ENCODE measurements at regions not wholly inside any gene's neighbourhood (a gene's known extent, or its start where the extent isn't known, plus 50 kb on each side); places are given as distances from the start of the nearest gene placed in this dataset.

GRCh38 chr3:18965781-18966180 lies 182.5 kb upstream of the KCNH8 start:
- Histone ChIP-seq H2AFZ (ENCODE audit: low read length) (no peak overlapping the region), H3K9ac (ENCODE audit: low read depth, low read length, poor library complexity) (no peak overlapping the region), H3K27ac (replicated peaks; ENCODE audit: low read length) (no peak overlapping the region), H3K36me3 (replicated peaks in 1 of 2; ENCODE audit: control insufficient read depth in 2 of 2, insufficient read depth in 2 of 2, low read length in 2 of 2) (peaks cover 0 to 3% of the 10 kb centered on the region in 2 donors), H4K91ac (ENCODE audit: low read depth, low read length, poor library complexity) (no peak overlapping the region), H3K4me1 (ENCODE audit: control insufficient read depth in 2 of 2, insufficient read depth in 1 of 2, low read depth in 1 of 2, low read length in 2 of 2) (no peaks in the 10 kb centered on the region), H3K79me1 (ENCODE audit: low read depth, low read length) (no peaks in the 10 kb centered on the region), H3K4me2 (ENCODE audit: insufficient read depth, low read length, poor library complexity, severe bottlenecking) (no peak overlapping the region), H2BK15ac (ENCODE audit: low read length) (no peak overlapping the region), H3K4ac (ENCODE audit: low read length) (no peak overlapping the region), H3K4me3 (ENCODE audit: low read length in 2 of 2) (no peak overlapping the region), H3K18ac (ENCODE audit: low read length) (no peak overlapping the region), H3K23ac (ENCODE audit: low read depth, low read length, poor library complexity) (no peak overlapping the region), H2BK120ac (ENCODE audit: low read depth, low read length) (no peak overlapping the region), H2BK12ac (ENCODE audit: low read length) (no peak overlapping the region), H2AK5ac (ENCODE audit: low read depth, low read length) (no peak overlapping the region), H3K9me3 (replicated peaks in 1 of 2; ENCODE audit: control insufficient read depth in 2 of 2, insufficient read depth in 1 of 2, low read depth in 1 of 2, low read length in 2 of 2) (peaks cover 0 to 3% of the 10 kb centered on the region in 2 donors), H3K14ac (ENCODE audit: low read length) (no peak overlapping the region), H2BK5ac (ENCODE audit: low read length) (no peak overlapping the region), H3K27me3 (ENCODE audit: control insufficient read depth in 3 of 3, insufficient read depth in 3 of 3, low read depth in 1 of 3, low read length in 3 of 3) (no peaks in the 10 kb centered on the region), H4K8ac (ENCODE audit: low read depth, low read length) (no peak overlapping the region)
- no peak for DNase-seq (ENCODE audit: low spot score)
- no CpG with 5 or more reads among the region's 2 CpGs for WGBS, 2 donors (ENCODE audit: extremely low coverage in 2 of 2, insufficient read length in 2 of 2, insufficient replicate concordance in 1 of 2)

GRCh38 chr3:18964640-18965039 lies 183.7 kb upstream of the KCNH8 start:
- H3K4me2 ChIP-seq (ENCODE audit: insufficient read depth, low read length, poor library complexity, severe bottlenecking): no peak overlapping the region
- no peak overlapping the region for H2BK12ac ChIP-seq (ENCODE audit: low read length)
- DNase-seq (ENCODE audit: low spot score): no peak
- no peak overlapping the region for H3K23ac ChIP-seq (ENCODE audit: low read depth, low read length, poor library complexity)
- H3K9ac ChIP-seq (ENCODE audit: low read depth, low read length, poor library complexity): no peak overlapping the region
- no peaks in the 10 kb centered on the region for H3K27me3 ChIP-seq (ENCODE audit: control insufficient read depth in 3 of 3, insufficient read depth in 3 of 3, low read depth in 1 of 3, low read length in 3 of 3)
- no peak overlapping the region for H3K18ac ChIP-seq (ENCODE audit: low read length)
- H3K4ac ChIP-seq (ENCODE audit: low read length): no peak overlapping the region
- no peak overlapping the region for H2BK5ac ChIP-seq (ENCODE audit: low read length)
- H2BK15ac ChIP-seq (ENCODE audit: low read length): no peak overlapping the region
- H2BK120ac ChIP-seq (ENCODE audit: low read depth, low read length): no peak overlapping the region
- H3K14ac ChIP-seq (ENCODE audit: low read length): no peak overlapping the region
- H3K27ac ChIP-seq (replicated peaks; ENCODE audit: low read length): no peak overlapping the region
- peaks cover 0 to 3% of the 10 kb centered on the region in 2 donors for H3K9me3 ChIP-seq (replicated peaks in 1 of 2; ENCODE audit: control insufficient read depth in 2 of 2, insufficient read depth in 1 of 2, low read depth in 1 of 2, low read length in 2 of 2)
- H3K4me1 ChIP-seq (ENCODE audit: control insufficient read depth in 2 of 2, insufficient read depth in 1 of 2, low read depth in 1 of 2, low read length in 2 of 2): no peaks in the 10 kb centered on the region
- H3K79me1 ChIP-seq (ENCODE audit: low read depth, low read length): no peaks in the 10 kb centered on the region
- peaks cover 0 to 3% of the 10 kb centered on the region in 2 donors for H3K36me3 ChIP-seq (replicated peaks in 1 of 2; ENCODE audit: control insufficient read depth in 2 of 2, insufficient read depth in 2 of 2, low read length in 2 of 2)
- no peak overlapping the region for H2AFZ ChIP-seq (ENCODE audit: low read length)
- no peak overlapping the region for H4K8ac ChIP-seq (ENCODE audit: low read depth, low read length)
- no peak overlapping the region for H2AK5ac ChIP-seq (ENCODE audit: low read depth, low read length)
- no peak overlapping the region for H4K91ac ChIP-seq (ENCODE audit: low read depth, low read length, poor library complexity)
- H3K4me3 ChIP-seq (ENCODE audit: low read length in 2 of 2): peak overlapping the region in 1 of 2 donors; percentile 11
- WGBS, 2 donors (ENCODE audit: extremely low coverage in 2 of 2, insufficient read length in 2 of 2, insufficient replicate concordance in 1 of 2): no CpG with 5 or more reads among the region's 3 CpGs

GRCh38 chr3:18951333-18951732 lies 197.0 kb upstream of the KCNH8 start:
- Histone ChIP-seq H3K27me3 (ENCODE audit: control insufficient read depth in 3 of 3, insufficient read depth in 3 of 3, low read depth in 1 of 3, low read length in 3 of 3) (no peaks in the 10 kb centered on the region), H3K4ac (ENCODE audit: low read length) (no peak overlapping the region), H3K79me1 (ENCODE audit: low read depth, low read length) (no peaks in the 10 kb centered on the region), H3K36me3 (replicated peaks in 1 of 2; ENCODE audit: control insufficient read depth in 2 of 2, insufficient read depth in 2 of 2, low read length in 2 of 2) (no peaks in the 10 kb centered on the region), H2BK5ac (ENCODE audit: low read length) (no peak overlapping the region), H3K9me3 (replicated peaks in 1 of 2; ENCODE audit: control insufficient read depth in 2 of 2, insufficient read depth in 1 of 2, low read depth in 1 of 2, low read length in 2 of 2) (no peaks in the 10 kb centered on the region), H3K27ac (replicated peaks; ENCODE audit: low read length) (no peak overlapping the region), H3K18ac (ENCODE audit: low read length) (no peak overlapping the region), H2BK12ac (ENCODE audit: low read length) (no peak overlapping the region), H3K9ac (ENCODE audit: low read depth, low read length, poor library complexity) (no peak overlapping the region), H2BK120ac (ENCODE audit: low read depth, low read length) (no peak overlapping the region), H4K91ac (ENCODE audit: low read depth, low read length, poor library complexity) (no peak overlapping the region), H3K23ac (ENCODE audit: low read depth, low read length, poor library complexity) (no peak overlapping the region), H2AFZ (ENCODE audit: low read length) (no peak overlapping the region), H4K8ac (ENCODE audit: low read depth, low read length) (no peak overlapping the region), H3K4me1 (ENCODE audit: control insufficient read depth in 2 of 2, insufficient read depth in 1 of 2, low read depth in 1 of 2, low read length in 2 of 2) (no peaks in the 10 kb centered on the region), H3K14ac (ENCODE audit: low read length) (no peak overlapping the region), H3K4me2 (ENCODE audit: insufficient read depth, low read length, poor library complexity, severe bottlenecking) (no peak overlapping the region), H3K4me3 (ENCODE audit: low read length in 2 of 2) (no peak overlapping the region), H2AK5ac (ENCODE audit: low read depth, low read length) (no peak overlapping the region), H2BK15ac (ENCODE audit: low read length) (no peak overlapping the region)
- no peak for DNase-seq (ENCODE audit: low spot score)
- no CpG with 5 or more reads among the region's 5 CpGs for WGBS, 2 donors (ENCODE audit: extremely low coverage in 2 of 2, insufficient read length in 2 of 2, insufficient replicate concordance in 1 of 2)

GRCh38 chr3:18946524-18946923 lies 201.8 kb upstream of the KCNH8 start:
- Histone ChIP-seq H3K4me1 (ENCODE audit: control insufficient read depth in 2 of 2, insufficient read depth in 1 of 2, low read depth in 1 of 2, low read length in 2 of 2) (no peaks in the 10 kb centered on the region), H3K4me3 (ENCODE audit: low read length in 2 of 2) (no peak overlapping the region), H2BK5ac (ENCODE audit: low read length) (no peak overlapping the region), H3K9me3 (replicated peaks in 1 of 2; ENCODE audit: control insufficient read depth in 2 of 2, insufficient read depth in 1 of 2, low read depth in 1 of 2, low read length in 2 of 2) (no peaks in the 10 kb centered on the region), H3K79me1 (ENCODE audit: low read depth, low read length) (no peaks in the 10 kb centered on the region), H2AFZ (ENCODE audit: low read length) (no peak overlapping the region), H3K23ac (ENCODE audit: low read depth, low read length, poor library complexity) (no peak overlapping the region), H3K36me3 (replicated peaks in 1 of 2; ENCODE audit: control insufficient read depth in 2 of 2, insufficient read depth in 2 of 2, low read length in 2 of 2) (no peaks in the 10 kb centered on the region), H2BK12ac (ENCODE audit: low read length) (no peak overlapping the region), H4K91ac (ENCODE audit: low read depth, low read length, poor library complexity) (no peak overlapping the region), H2BK15ac (ENCODE audit: low read length) (no peak overlapping the region), H3K14ac (ENCODE audit: low read length) (no peak overlapping the region), H2AK5ac (ENCODE audit: low read depth, low read length) (no peak overlapping the region), H3K4me2 (ENCODE audit: insufficient read depth, low read length, poor library complexity, severe bottlenecking) (no peak overlapping the region), H3K18ac (ENCODE audit: low read length) (no peak overlapping the region), H3K9ac (ENCODE audit: low read depth, low read length, poor library complexity) (no peak overlapping the region), H2BK120ac (ENCODE audit: low read depth, low read length) (no peak overlapping the region), H4K8ac (ENCODE audit: low read depth, low read length) (no peak overlapping the region), H3K4ac (ENCODE audit: low read length) (no peak overlapping the region), H3K27ac (replicated peaks; ENCODE audit: low read length) (no peak overlapping the region), H3K27me3 (ENCODE audit: control insufficient read depth in 3 of 3, insufficient read depth in 3 of 3, low read depth in 1 of 3, low read length in 3 of 3) (no peaks in the 10 kb centered on the region)
- peak; percentile 1 for DNase-seq (ENCODE audit: low spot score)
- WGBS, 2 donors (ENCODE audit: extremely low coverage in 2 of 2, insufficient read length in 2 of 2, insufficient replicate concordance in 1 of 2): no CpG with 5 or more reads among the region's 2 CpGs

Measured in neuronal stem cell (in vitro differentiated cells).